BE2C (cell line): ENCODE measurements at regions not wholly inside any gene's neighbourhood (a gene's known extent, or its start where the extent isn't known, plus 50 kb on each side); places are given as distances from the start of the nearest gene placed in this dataset.

Experiments
- DNase-seq: peaks from one replicate; pipeline ENCODE4 v3.0.0-alpha.2; 2020
- H3K27me3 ChIP-seq: fragments of 250-450 bp; sonication (Bioruptor Pico); 2 replicates; pipeline ENCODE4 v1.5.1; 2020; ENCODE audit warnings: mild to moderate bottlenecking
- H3K36me3 ChIP-seq: fragments of 250-450 bp; sonication (Bioruptor Pico); 2 replicates; pipeline ENCODE4 v1.5.1; 2020; ENCODE audit warnings: mild to moderate bottlenecking
- H3K4me1 ChIP-seq: fragments of 250-450 bp; sonication (Bioruptor Pico); 2 replicates; pipeline ENCODE4 v1.5.1; 2020
- H3K4me3 ChIP-seq: 2 replicates; pipeline ENCODE4 v1.5.1; 2011; ENCODE audit warnings: low read depth, low read length
- H3K9me3 ChIP-seq: fragments of 250-450 bp; sonication (Bioruptor Pico); 2 replicates; pipeline ENCODE4 v1.5.1; 2020
- CTCF ChIP-seq: IDR thresholded peaks from 2 replicates; pipeline ENCODE4 v1.5.1; 2012; ENCODE audit warnings: mild to moderate bottlenecking, low read depth, low read length

GRCh38 chr2:196314780-196315179 lies 143.4 kb upstream of the STK17B start:
- DNase-seq = no peak
- no peak for TF ChIP-seq CTCF

GRCh38 chr2:196315388-196316049 lies 144.1 kb upstream of the STK17B start:
- H3K9me3 ChIP-seq = no peaks in the 10 kb centered on the region
- TF ChIP-seq CTCF = no peak
- no peak for DNase-seq
- H3K27me3 ChIP-seq = no peaks in the 10 kb centered on the region
- H3K4me1 ChIP-seq = no peaks in the 10 kb centered on the region
- no peaks in the 10 kb centered on the region for H3K36me3 ChIP-seq
- no peak overlapping the region for H3K4me3 ChIP-seq

More at GRCh38 chr2:196314780-196315179, 143.4 kb upstream of the STK17B start:
- H3K4me3 ChIP-seq = no peak overlapping the region
- no peaks in the 10 kb centered on the region for H3K9me3 ChIP-seq
- no peaks in the 10 kb centered on the region for H3K36me3 ChIP-seq
- no peaks in the 10 kb centered on the region for H3K4me1 ChIP-seq
- H3K27me3 ChIP-seq = no peaks in the 10 kb centered on the region

GRCh38 chr2:196316050-196316430 lies 144.7 kb upstream of the STK17B start:
- DNase-seq = no peak

GRCh38 chr2:196318517-196319377 lies 147.4 kb upstream of the STK17B start:
- no peaks in the 10 kb centered on the region for H3K9me3 ChIP-seq
- TF ChIP-seq CTCF = no peak
- no peaks in the 10 kb centered on the region for H3K36me3 ChIP-seq
- no peaks in the 10 kb centered on the region for H3K4me1 ChIP-seq
- no peak for DNase-seq
- H3K27me3 ChIP-seq = no peaks in the 10 kb centered on the region
- H3K4me3 ChIP-seq = no peak overlapping the region

More at GRCh38 chr2:196316050-196316430, 144.7 kb upstream of the STK17B start:
- no peaks in the 10 kb centered on the region for H3K36me3 ChIP-seq
- no peaks in the 10 kb centered on the region for H3K9me3 ChIP-seq
- no peak for TF ChIP-seq CTCF
- H3K4me3 ChIP-seq = no peak overlapping the region
- no peaks in the 10 kb centered on the region for H3K27me3 ChIP-seq
- H3K4me1 ChIP-seq = no peaks in the 10 kb centered on the region

GRCh38 chr2:196322973-196323810 lies 151.8 kb upstream of the STK17B start:
- Histone ChIP-seq H3K27me3 (no peaks in the 10 kb centered on the region), H3K4me1 (no peaks in the 10 kb centered on the region; the same call in 1 of the 2 replicates), H3K36me3 (no peaks in the 10 kb centered on the region), H3K9me3 (no peaks in the 10 kb centered on the region), H3K4me3 (no peak overlapping the region)
- TF ChIP-seq CTCF = no peak
- DNase-seq = no peak
